ENCODE measurements at regions not wholly inside any gene's neighbourhood (a gene's known extent, or its start where the extent isn't known, plus 50 kb on each side); places are given as distances from the start of the nearest gene placed in this dataset.

DNA sequence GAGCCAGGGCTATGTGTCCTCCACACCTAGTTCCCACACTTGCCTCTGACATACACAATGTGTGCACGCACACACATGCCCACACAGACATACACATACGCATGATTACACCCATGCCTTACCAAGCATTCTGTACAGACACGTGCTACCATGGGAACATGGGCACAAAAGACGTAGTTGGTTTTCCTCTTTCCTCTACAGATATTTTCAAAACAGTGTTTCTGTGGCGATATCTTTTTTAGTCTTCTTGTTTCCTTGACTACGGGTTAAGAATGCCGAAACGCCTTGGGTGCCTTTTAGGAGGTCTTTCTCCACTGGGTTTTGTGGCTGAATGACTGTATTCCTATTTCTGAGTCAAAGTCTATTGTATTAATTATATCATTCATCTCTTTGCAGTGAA lies 75.5 kb upstream of the SPTBN1 start:
- no peak overlapping the region for H3K4me3 ChIP-seq (ENCODE audit: low read depth, low read length)
- DNase-seq (ENCODE audit: low read depth, low spot score), result no peak
- POLR2A ChIA-PET, result no interaction called here
- no peak for TF ChIP-seq CTCF (IDR thresholded peaks at IDR 0.05; ENCODE audit: insufficient read depth, low read length, missing control alignments)
- CTCF ChIA-PET, result no interaction called here

DNA sequence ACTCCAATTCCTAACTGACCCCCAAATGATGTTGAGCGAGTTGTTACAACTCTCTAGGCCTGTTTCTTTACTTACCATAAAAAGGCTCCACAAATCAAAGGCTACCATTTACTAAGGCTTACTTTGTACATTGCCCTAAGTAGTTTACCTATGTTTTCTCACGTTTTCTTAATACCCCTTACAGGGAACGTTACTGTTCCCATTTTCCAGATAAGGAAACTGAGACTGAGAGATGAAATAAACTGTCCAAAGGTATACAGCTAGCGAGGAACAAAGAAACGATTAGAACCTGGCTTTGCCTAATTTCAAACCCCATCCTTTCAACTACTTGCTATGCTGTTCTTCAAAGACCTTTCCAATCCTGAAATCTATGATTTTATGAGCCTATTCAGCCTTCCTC lies 74.8 kb upstream of the SPTBN1 start:
- TF ChIP-seq CTCF (IDR thresholded peaks at IDR 0.05; ENCODE audit: insufficient read depth, low read length, missing control alignments), result no peak
- CTCF ChIA-PET, result no interaction called here
- H3K4me3 ChIP-seq (ENCODE audit: low read depth, low read length), result no peak overlapping the region
- POLR2A ChIA-PET, result no interaction called here
- DNase-seq (ENCODE audit: low read depth, low spot score), result no peak

DNA sequence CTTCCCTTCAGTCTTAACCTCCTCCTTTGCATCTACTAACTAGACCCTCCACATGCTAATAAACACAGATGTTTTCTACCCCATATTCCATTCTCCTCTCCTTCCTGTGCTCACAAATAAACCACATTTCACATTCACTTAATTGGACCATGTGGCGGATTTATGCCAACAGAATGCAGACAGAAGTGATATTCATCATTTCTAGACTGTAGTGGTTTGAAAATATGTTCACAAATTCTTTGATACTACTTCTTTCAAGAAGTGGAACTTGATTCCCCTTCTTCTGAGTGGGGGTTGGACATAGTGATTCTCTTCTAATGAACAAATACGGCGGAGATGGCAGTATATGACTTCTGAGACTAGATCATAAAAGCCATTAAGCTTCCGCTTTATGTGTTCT lies 73.5 kb upstream of the SPTBN1 start:
- DNase-seq (ENCODE audit: low read depth, low spot score), result no peak
- no peak overlapping the region for H3K4me3 ChIP-seq (ENCODE audit: low read depth, low read length)
- no peak for TF ChIP-seq CTCF (IDR thresholded peaks at IDR 0.05; ENCODE audit: insufficient read depth, low read length, missing control alignments)
- ChIA-PET POLR2A (no interaction called here), CTCF (no interaction called here)

DNA sequence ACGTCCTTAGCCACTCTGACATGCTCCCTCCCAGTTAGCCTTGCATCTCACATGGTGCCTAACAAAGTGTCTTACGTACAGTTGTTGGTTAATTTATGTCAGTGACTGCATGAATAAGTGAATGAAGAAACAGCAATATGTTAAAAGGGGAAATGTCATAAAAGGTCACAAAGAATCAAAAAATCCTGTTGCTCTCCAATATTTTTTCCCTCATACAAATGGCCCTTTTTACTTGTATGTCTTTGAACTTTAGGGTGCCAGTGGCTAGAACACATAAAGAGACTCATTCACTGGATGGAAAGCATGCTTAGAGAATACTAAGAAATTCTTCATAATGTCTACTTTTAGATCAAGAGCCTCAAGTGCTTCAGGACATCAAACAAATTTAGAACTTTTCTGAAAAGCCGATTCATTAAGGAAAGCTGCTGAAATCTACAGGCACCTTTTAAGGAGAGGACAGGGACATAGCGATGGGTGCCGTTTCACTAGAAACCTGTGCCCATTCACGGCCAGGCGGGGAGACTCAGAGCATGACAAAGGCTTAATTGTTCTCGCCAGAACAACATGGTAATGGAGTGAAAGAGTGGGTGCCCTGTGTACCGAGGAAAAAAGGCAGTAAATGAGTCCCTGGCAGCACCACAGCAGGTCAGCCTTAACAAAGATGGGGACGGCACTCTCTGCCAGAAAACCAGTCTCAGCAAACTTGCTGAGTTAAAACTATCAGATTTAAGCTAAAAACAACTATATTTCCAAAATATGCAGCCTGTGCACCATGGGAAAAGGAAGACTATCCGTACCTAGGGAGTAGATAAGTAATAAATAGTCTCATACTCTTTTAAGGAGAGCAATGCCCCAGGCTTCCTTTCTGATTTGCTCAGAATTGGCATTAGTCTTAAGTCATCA lies 71.6 kb upstream of the SPTBN1 start:
- CTCF ChIA-PET, result interaction anchor here (0.6 to 1.2 kb wide), 3 partner anchors 40 to 208 kb away, joined by 3 to 4 read pairs (median 3); no protein-coding TSS in a partner anchor
- DNase-seq (ENCODE audit: low read depth, low spot score), result no peak
- H3K4me3 ChIP-seq (ENCODE audit: low read depth, low read length), result no peak overlapping the region
- POLR2A ChIA-PET, result no interaction called here
- no peak for TF ChIP-seq CTCF (IDR thresholded peaks at IDR 0.05; ENCODE audit: insufficient read depth, low read length, missing control alignments)

- ChIA-PET CTCF (interaction anchor here (0.8 to 1.2 kb wide), 2 partner anchors 112 to 209 kb away, joined by 3 to 4 read pairs; no protein-coding TSS in a partner anchor), POLR2A (no interaction called here)
- no peak for DNase-seq (ENCODE audit: low read depth, low spot score)
- TF ChIP-seq CTCF (IDR thresholded peaks at IDR 0.05; ENCODE audit: insufficient read depth, low read length, missing control alignments), result no peak
- H3K4me3 ChIP-seq (ENCODE audit: low read depth, low read length), result no peak overlapping the region
Observed at GRCh38 chr2:54385271-54385670, 70.9 kb upstream of the SPTBN1 start.

DNA sequence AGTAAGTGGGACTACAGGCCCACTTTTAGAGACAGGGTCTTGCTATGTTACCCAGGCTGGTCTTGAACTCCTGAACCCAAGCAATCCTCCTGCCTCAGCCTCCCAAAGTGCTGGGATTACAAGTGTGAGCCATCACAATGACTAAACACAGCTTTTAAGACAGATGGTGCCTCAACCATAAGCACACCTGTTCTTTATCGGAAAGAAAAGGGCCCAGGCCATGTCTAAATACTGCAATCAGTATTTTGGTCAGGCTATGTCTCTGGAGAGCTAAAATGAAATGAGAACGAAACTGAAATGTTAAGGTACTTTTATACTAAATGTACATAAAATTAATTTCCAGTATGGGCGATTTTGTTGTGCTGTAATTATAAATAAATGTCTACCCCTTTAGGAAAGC lies 69.5 kb upstream of the SPTBN1 start:
- TF ChIP-seq CTCF (IDR thresholded peaks at IDR 0.05; ENCODE audit: insufficient read depth, low read length, missing control alignments), result no peak

More for the DNA sequence above, 69.5 kb upstream of the SPTBN1 start:
- CTCF ChIA-PET, result interaction anchor here (1.1 kb wide), 1 partner anchor 49 kb away, joined by 3 read pairs; no protein-coding TSS in a partner anchor
- POLR2A ChIA-PET, result no interaction called here
- DNase-seq (ENCODE audit: low read depth, low spot score), result no peak
- no peak overlapping the region for H3K4me3 ChIP-seq (ENCODE audit: low read depth, low read length)

All from AG04449 (cell line).